Endodermal cell (in vitro differentiated cells): ENCODE measurements at regions not wholly inside any gene's neighbourhood (a gene's known extent, or its start where the extent isn't known, plus 50 kb on each side); places are given as distances from the start of the nearest gene placed in this dataset.

Experiments
- DNase-seq: peaks from one replicate; pipeline ENCODE4 v3.0.0-alpha.2; 2017
- H3K27ac ChIP-seq: 2 replicates; pipeline ENCODE4 v1.5.1; 2013; ENCODE audit warnings: mild to moderate bottlenecking, low read depth, low read length, moderate library complexity
- H3K27me3 ChIP-seq: 2 replicates; pipeline ENCODE4 v1.6.1; 2013; ENCODE audit warnings: mild to moderate bottlenecking, low read length, moderate library complexity; ENCODE audit not compliant: insufficient read depth, control insufficient read depth, poor library complexity, severe bottlenecking
- H3K36me3 ChIP-seq: 2 replicates; pipeline ENCODE4 v1.7.0; 2013; ENCODE audit warnings: mild to moderate bottlenecking, low read length, moderate library complexity; ENCODE audit not compliant: control insufficient read depth, insufficient read depth
- H3K4me1 ChIP-seq: one replicate; pipeline ENCODE4 v1.7.0; 2013; ENCODE audit warnings: low read length; ENCODE audit not compliant: control insufficient read depth, insufficient read depth
- H3K4me3 ChIP-seq: 2 replicates; pipeline ENCODE4 v1.5.1; 2013; ENCODE audit warnings: mild to moderate bottlenecking, low read length, moderate library complexity
- H3K9ac ChIP-seq: 2 replicates; pipeline ENCODE4 v1.6.1; 2013; ENCODE audit warnings: mild to moderate bottlenecking, low read length, moderate library complexity; ENCODE audit not compliant: poor library complexity, severe bottlenecking; ENCODE audit errors: extremely low read depth
- H3K9me3 ChIP-seq: 2 replicates; pipeline ENCODE4 v1.6.1; 2013; ENCODE audit warnings: mild to moderate bottlenecking, low read length, moderate library complexity; ENCODE audit not compliant: control insufficient read depth
- H3K27ac Mint-ChIP-seq: 2 replicates; pipeline ENCODE4 v1.8.0; 2020; ENCODE audit warnings: mixed read lengths
- H3K27me3 Mint-ChIP-seq: 2 replicates; pipeline ENCODE4 v1.8.0; 2021; ENCODE audit warnings: mild to moderate bottlenecking, mixed read lengths; ENCODE audit not compliant: insufficient read depth
- H3K36me3 Mint-ChIP-seq: 2 replicates; pipeline ENCODE4 v1.8.0; 2020; ENCODE audit warnings: low read depth, mixed read lengths
- H3K4me1 Mint-ChIP-seq: 2 replicates; pipeline ENCODE4 v1.8.0; 2020; ENCODE audit warnings: mixed read lengths
- H3K4me3 Mint-ChIP-seq: 2 replicates; pipeline ENCODE4 v1.8.0; 2020; ENCODE audit warnings: mild to moderate bottlenecking, moderate library complexity, mixed read lengths
- H3K9me3 Mint-ChIP-seq: 2 replicates; pipeline ENCODE4 v1.8.0; 2020; ENCODE audit warnings: mild to moderate bottlenecking, mixed read lengths
- CTCF ChIP-seq: fragments of 200-600 bp; sonication (generic); conservative IDR thresholded peaks from 2 replicates; pipeline ENCODE4 v1.5.0; 2021; ENCODE audit warnings: antibody characterized with exemption, mild to moderate bottlenecking
- WGBS, 2 experiments: methylation state at CpG; one replicate each; pipeline versions ENCODE4 v1.1.5 to v1.1.7; 2013; ENCODE audit warnings: missing lambda C conversion rate in 2 of 2, mixed read lengths in 1 of 2; ENCODE audit not compliant: insufficient coverage in 1 of 2, insufficient read length in 1 of 2; 5-methylcytosine and 5-hydroxymethylcytosine counted together

GRCh38 chr1:98019747-98020146 lies 98.9 kb upstream of the DPYD start:
- Histone ChIP-seq H3K27ac (no peak overlapping the region), H3K27me3 (no peaks in the 10 kb centered on the region), H3K4me3 (no peak overlapping the region), H3K9ac (no peak overlapping the region), H3K36me3 (no peaks in the 10 kb centered on the region), H3K9me3 (no peaks in the 10 kb centered on the region), H3K4me1 (no peaks in the 10 kb centered on the region)
- Mint-ChIP-seq H3K36me3 (no peaks in the 10 kb centered on the region), H3K4me3 (no peak overlapping the region), H3K4me1 (peaks cover 3% of the 10 kb centered on the region), H3K27ac (no peak overlapping the region), H3K27me3 (no peaks in the 10 kb centered on the region), H3K9me3 (no peaks in the 10 kb centered on the region)
- DNase-seq = no peak
- no peak for TF ChIP-seq CTCF
- no CpG with 5 or more reads among the region's 2 CpGs for WGBS, 2 experiments

DNA sequence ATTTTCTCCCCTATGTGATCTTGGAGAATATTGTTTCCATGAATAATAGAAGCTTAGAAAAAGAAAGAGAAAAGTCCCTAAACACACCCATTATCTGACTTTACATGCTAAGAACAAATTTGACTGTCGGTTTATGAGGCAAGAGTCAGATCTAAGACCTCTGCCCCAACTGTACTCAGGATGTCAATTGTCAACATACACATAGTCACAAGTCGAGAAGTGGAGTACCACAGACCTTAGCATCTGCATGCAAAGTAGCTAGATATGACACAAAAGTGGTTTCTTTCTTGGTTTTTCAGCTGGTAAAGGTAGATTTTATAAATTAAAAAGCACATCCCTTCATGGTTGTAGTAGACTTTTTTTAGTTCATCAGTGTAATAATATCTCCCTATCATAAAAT lies 97.2 kb upstream of the DPYD start:
- Histone ChIP-seq H3K27me3 (no peaks in the 10 kb centered on the region), H3K36me3 (no peaks in the 10 kb centered on the region), H3K9ac (no peak overlapping the region), H3K27ac (no peak overlapping the region), H3K4me3 (no peak overlapping the region), H3K9me3 (no peaks in the 10 kb centered on the region), H3K4me1 (no peaks in the 10 kb centered on the region)
- Mint-ChIP-seq H3K9me3 (no peaks in the 10 kb centered on the region), H3K27ac (no peak overlapping the region), H3K27me3 (no peaks in the 10 kb centered on the region), H3K36me3 (no peaks in the 10 kb centered on the region), H3K4me1 (no peaks in the 10 kb centered on the region), H3K4me3 (no peak overlapping the region)
- DNase-seq = no peak
- TF ChIP-seq CTCF = no peak
- WGBS, 2 experiments = 67 to 89% methylated on average over 1 to 2 of the region's 2 CpGs

DNA sequence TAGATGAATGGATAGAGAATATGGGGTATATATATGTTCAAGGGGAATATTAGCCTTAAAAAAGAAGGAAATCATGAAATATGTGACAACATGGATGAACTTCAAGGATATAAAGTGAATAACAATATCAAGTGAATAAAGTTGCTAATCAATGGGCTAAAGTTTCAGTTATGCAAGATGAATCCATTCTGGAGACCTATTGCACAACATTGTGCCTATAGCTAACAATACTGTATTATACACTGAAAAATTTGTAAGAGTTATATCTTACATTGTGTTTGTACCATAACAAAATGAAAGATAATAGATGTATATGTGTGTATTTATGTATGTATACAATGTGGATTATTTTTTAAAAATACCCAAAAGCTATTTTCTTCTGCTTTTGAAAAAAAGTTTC lies 96.3 kb upstream of the DPYD start:
- DNase-seq = no peak
- Mint-ChIP-seq H3K4me3 (no peak overlapping the region), H3K27ac (no peak overlapping the region), H3K9me3 (no peaks in the 10 kb centered on the region), H3K36me3 (no peaks in the 10 kb centered on the region), H3K27me3 (no peaks in the 10 kb centered on the region), H3K4me1 (no peaks in the 10 kb centered on the region)
- Histone ChIP-seq H3K27me3 (no peaks in the 10 kb centered on the region), H3K36me3 (no peaks in the 10 kb centered on the region), H3K4me3 (no peak overlapping the region), H3K4me1 (no peaks in the 10 kb centered on the region), H3K9ac (no peak overlapping the region), H3K27ac (no peak overlapping the region), H3K9me3 (no peaks in the 10 kb centered on the region)
- TF ChIP-seq CTCF = no peak
